ENCODE measurements at regions not wholly inside any gene's neighbourhood (a gene's known extent, or its start where the extent isn't known, plus 50 kb on each side); places are given as distances from the start of the nearest gene placed in this dataset.
"Not testable (repeated sequence)": the region's sequence is repeated elsewhere in the genome, so short reads cannot be mapped to it uniquely, and the experiment has no call there.

GRCh38 chr5:53783624-53784228 is 223.3 kb downstream of the NDUFS4 start:
- Histone ChIP-seq H3K4me2 (peak overlapping the region in 9 of 11 experiments; percentile 34 to 64 (median 52); a peak in 18 of 22 replicates), H3K27ac (peak overlapping the region in 4 of 11 experiments; percentile 21 to 44 (median 25); a peak in 7 of 22 replicates), H3K4me1 (peaks cover 40 to 79% (median 67%) of the 10 kb centered on the region in 10 experiments), H3K4me3 (no peak overlapping the region), H3K27me3 (no peaks in the 10 kb centered on the region), H3K9ac (0 out of 22 replicates have a peak overlapping the region, but pooled peaks of 1 of the 11 experiments have one; percentile 25), H4K20me1 (no peaks in the 10 kb centered on the region), H3K36me3 (no peaks in the 10 kb centered on the region), H3K9me3 (replicated peaks in 1 of 11) (peaks cover 8 to 14% (median 10%) of the 10 kb centered on the region in 11 experiments; a peak in 21 of 22 replicates)
- TF ChIP-seq Cebpa-rat (IDR thresholded peaks at IDR 0.05) = no peak

GRCh38 chr5:53784596-53784995 is 224.2 kb downstream of the NDUFS4 start:
- H3K4me1 ChIP-seq = peaks cover 32 to 71% (median 58%) of the 10 kb centered on the region in 10 experiments
- no peak overlapping the region for H3K4me3 ChIP-seq
- H3K9ac ChIP-seq = no peak overlapping the region
- H3K27me3 ChIP-seq = no peaks in the 10 kb centered on the region
- peak overlapping the region in 9 of 11 experiments; percentile 34 to 64 (median 52); a peak in 17 of 22 replicates for H3K4me2 ChIP-seq
- peak overlapping the region in 3 of 11 experiments; percentile 17 to 44 (median 26); a peak in 5 of 22 replicates for H3K27ac ChIP-seq
- no peaks in the 10 kb centered on the region for H4K20me1 ChIP-seq
- no peak for TF ChIP-seq Cebpa-rat (IDR thresholded peaks at IDR 0.05)
- H3K36me3 ChIP-seq = no peaks in the 10 kb centered on the region
- H3K9me3 ChIP-seq (replicated peaks in 1 of 11) = peaks cover 8 to 14% (median 10%) of the 10 kb centered on the region in 11 experiments; a peak in 21 of 22 replicates

GRCh38 chr5:53785924-53786323 is 225.5 kb downstream of the NDUFS4 start:
- Histone ChIP-seq H3K4me1 (peaks cover 24 to 57% (median 45%) of the 10 kb centered on the region in 10 experiments), H3K9ac (0 out of 22 replicates have a peak overlapping the region, but pooled peaks of 1 of the 11 experiments have one; percentile 30), H3K27ac (peak overlapping the region in 8 of 11 experiments; percentile 1 to 38 (median 13); a peak in 10 of 22 replicates)

GRCh38 chr5:53790026-53790425 is 229.6 kb downstream of the NDUFS4 start:
- no peak overlapping the region for H3K9ac ChIP-seq
- H3K27me3 ChIP-seq = no peaks in the 10 kb centered on the region
- H3K4me1 ChIP-seq = peaks cover 22 to 27% (median 25%) of the 10 kb centered on the region in 10 experiments
- H3K4me3 ChIP-seq = no peak overlapping the region
- H3K36me3 ChIP-seq = no peaks in the 10 kb centered on the region
- no peaks in the 10 kb centered on the region for H4K20me1 ChIP-seq
- no peak for TF ChIP-seq Cebpa-rat (IDR thresholded peaks at IDR 0.05)
- no peak overlapping the region for H3K27ac ChIP-seq
- H3K9me3 ChIP-seq (replicated peaks in 1 of 11) = peaks cover 8 to 14% (median 10%) of the 10 kb centered on the region in 11 experiments; a peak in 21 of 22 replicates
- no peak overlapping the region for H3K4me2 ChIP-seq

More at GRCh38 chr5:53785924-53786323, 225.5 kb downstream of the NDUFS4 start:
- TF ChIP-seq Cebpa-rat (IDR thresholded peaks at IDR 0.05) = no peak
- peaks cover 8 to 14% (median 10%) of the 10 kb centered on the region in 11 experiments; a peak in 21 of 22 replicates for H3K9me3 ChIP-seq (replicated peaks in 1 of 11)
- H3K4me2 ChIP-seq = peak overlapping the region; percentile 24 to 64 (median 49); a peak in 21 of 22 replicates
- no peaks in the 10 kb centered on the region for H3K36me3 ChIP-seq
- no peak overlapping the region for H3K4me3 ChIP-seq
- H4K20me1 ChIP-seq = no peaks in the 10 kb centered on the region
- no peaks in the 10 kb centered on the region for H3K27me3 ChIP-seq

- Histone ChIP-seq H3K27me3 (no peaks in the 10 kb centered on the region), H4K20me1 (no peaks in the 10 kb centered on the region), H3K4me2 (no peak overlapping the region), H3K9me3 (replicated peaks in 1 of 11) (peaks cover 8 to 14% (median 10%) of the 10 kb centered on the region in 11 experiments; a peak in 21 of 22 replicates), H3K27ac (no peak overlapping the region), H3K4me3 (no peak overlapping the region), H3K36me3 (no peaks in the 10 kb centered on the region), H3K4me1 (peaks cover 0 to 4% (median 2%) of the 10 kb centered on the region in 10 experiments; a peak in 11 of 20 replicates), H3K9ac (no peak overlapping the region)
- TF ChIP-seq Cebpa-rat (IDR thresholded peaks at IDR 0.05) = no peak
These were observed 231.9 kb downstream of the NDUFS4 start for GRCh38 chr5:53792338-53792737.

GRCh38 chr5:53799644-53800043 is 239.2 kb downstream of the NDUFS4 start:
- not testable (repeated sequence) for H3K36me3 ChIP-seq, H4K20me1 ChIP-seq, H3K4me3 ChIP-seq, H3K4me2 ChIP-seq, H3K4me1 ChIP-seq, H3K27ac ChIP-seq, H3K27me3 ChIP-seq, H3K9ac ChIP-seq
- peaks cover 7 to 25% (median 18%) of the 10 kb centered on the region in 11 experiments; a peak in 15 of 22 replicates for H3K9me3 ChIP-seq (replicated peaks in 1 of 11)

- H3K36me3 ChIP-seq; H3K9me3 ChIP-seq (replicated peaks in 1 of 11): not testable (repeated sequence)
These were observed 248.0 kb downstream of the NDUFS4 start for GRCh38 chr5:53808392-53808791.

GRCh38 chr5:53814819-53815218 is 254.4 kb downstream of the NDUFS4 start:
- no peak for TF ChIP-seq Cebpa-rat (IDR thresholded peaks at IDR 0.05)
- H3K4me2 ChIP-seq = peak overlapping the region in 1 of 11 experiments; percentile 13; a peak in 2 of 22 replicates
- no peak overlapping the region for H3K9ac ChIP-seq
- no peaks in the 10 kb centered on the region for H3K36me3 ChIP-seq
- no peak overlapping the region for H3K4me3 ChIP-seq
- no peaks in the 10 kb centered on the region for H4K20me1 ChIP-seq
- H3K9me3 ChIP-seq (replicated peaks in 1 of 11) = no peaks in the 10 kb centered on the region
- H3K4me1 ChIP-seq = peaks cover 0 to 6% (median 0%) of the 10 kb centered on the region in 10 experiments; a peak in 1 of 20 replicates
- H3K27me3 ChIP-seq = no peaks in the 10 kb centered on the region
- H3K27ac ChIP-seq = no peak overlapping the region

More at GRCh38 chr5:53808392-53808791, 248.0 kb downstream of the NDUFS4 start:
- H3K4me3 ChIP-seq, H3K9ac ChIP-seq, H3K4me1 ChIP-seq, H3K27me3 ChIP-seq, H3K27ac ChIP-seq, H3K4me2 ChIP-seq, H4K20me1 ChIP-seq: not testable (repeated sequence)

GRCh38 chr5:53815471-53815870 is 255.0 kb downstream of the NDUFS4 start:
- no peak overlapping the region for H3K4me2 ChIP-seq
- no peaks in the 10 kb centered on the region for H4K20me1 ChIP-seq
- H3K4me3 ChIP-seq = no peak overlapping the region
- no peak for TF ChIP-seq Cebpa-rat (IDR thresholded peaks at IDR 0.05)
- H3K4me1 ChIP-seq = peaks cover 0 to 6% (median 0%) of the 10 kb centered on the region in 10 experiments; a peak in 1 of 20 replicates
- no peak overlapping the region for H3K27ac ChIP-seq
- H3K27me3 ChIP-seq = no peaks in the 10 kb centered on the region
- H3K36me3 ChIP-seq = no peaks in the 10 kb centered on the region
- H3K9me3 ChIP-seq (replicated peaks in 1 of 11) = no peaks in the 10 kb centered on the region
- H3K9ac ChIP-seq = no peak overlapping the region
